GM18511 (cell line): ENCODE measurements at regions not wholly inside any gene's neighbourhood (a gene's known extent, or its start where the extent isn't known, plus 50 kb on each side); places are given as distances from the start of the nearest gene placed in this dataset.

Experiments
- ATAC-seq: cut with Tn5 transposase; IDR thresholded peaks from one replicate; pipeline ENCODE4 v1.9.1; 2021; ENCODE audit warnings: mild to moderate bottlenecking, moderate library complexity; ENCODE audit not compliant: unreplicated experiment

DNA sequence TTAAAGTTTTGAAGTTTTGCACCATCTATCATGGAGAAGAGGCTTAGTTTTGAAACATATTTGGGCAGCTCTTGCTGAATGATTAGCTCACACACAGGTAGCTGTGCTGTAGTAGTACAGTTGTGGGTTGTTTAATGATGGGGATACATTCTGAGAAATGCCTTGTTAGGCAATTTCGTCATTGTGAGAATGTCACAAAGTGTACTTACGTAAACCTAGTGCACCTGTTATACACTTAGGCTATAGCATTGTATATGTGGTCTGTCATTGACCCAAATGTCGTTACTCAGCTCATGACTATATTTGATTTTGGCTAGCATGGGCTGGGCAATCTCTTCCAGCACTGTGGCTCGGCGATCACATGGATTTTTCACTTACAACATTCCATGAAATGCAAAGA lies 247.2 kb upstream of the IGFBP3 start:
- no peak for ATAC-seq

GRCh38 chr7:46165276-46165675 lies 244.2 kb upstream of the IGFBP3 start:
- ATAC-seq, result no peak

DNA sequence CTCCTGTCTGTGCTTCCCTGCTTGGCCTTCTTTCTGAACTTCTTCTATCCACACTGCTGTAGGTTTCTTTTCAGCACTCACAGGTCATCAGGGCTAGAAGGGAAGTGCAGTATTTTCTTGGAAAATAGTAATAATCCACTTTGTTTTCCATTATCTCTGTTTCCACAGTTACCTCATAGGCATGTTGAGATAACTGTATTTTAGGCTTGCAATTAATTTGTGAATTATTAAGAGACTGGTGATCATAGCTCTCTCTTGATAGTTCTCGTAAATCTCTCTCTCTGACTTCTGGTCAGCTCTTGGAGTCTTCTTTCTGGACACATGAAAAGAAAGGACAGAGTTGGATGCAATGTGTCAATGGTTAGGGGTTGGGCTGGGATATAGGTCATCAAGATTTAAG lies 243.6 kb upstream of the IGFBP3 start:
- ATAC-seq, result no peak

DNA sequence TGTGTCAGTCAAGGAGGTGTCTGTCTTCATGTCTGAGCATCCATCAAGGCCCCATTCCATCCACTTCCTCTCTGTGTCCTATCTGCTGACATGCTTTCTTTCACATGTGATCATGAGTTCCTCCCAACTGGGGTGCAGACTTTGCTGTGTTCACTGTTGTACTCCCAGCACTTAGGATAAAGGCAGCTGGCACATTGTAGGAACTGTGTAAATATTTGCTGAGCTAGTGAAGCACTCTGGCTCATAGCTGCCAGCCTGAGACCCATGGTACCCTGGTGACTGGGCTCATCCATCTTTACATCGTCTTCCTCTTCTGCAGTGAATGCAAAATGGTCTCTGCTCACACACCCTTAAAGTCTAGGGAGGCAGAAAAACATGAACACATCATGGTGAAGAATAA lies 242.2 kb upstream of the IGFBP3 start:
- ATAC-seq, result no peak

DNA sequence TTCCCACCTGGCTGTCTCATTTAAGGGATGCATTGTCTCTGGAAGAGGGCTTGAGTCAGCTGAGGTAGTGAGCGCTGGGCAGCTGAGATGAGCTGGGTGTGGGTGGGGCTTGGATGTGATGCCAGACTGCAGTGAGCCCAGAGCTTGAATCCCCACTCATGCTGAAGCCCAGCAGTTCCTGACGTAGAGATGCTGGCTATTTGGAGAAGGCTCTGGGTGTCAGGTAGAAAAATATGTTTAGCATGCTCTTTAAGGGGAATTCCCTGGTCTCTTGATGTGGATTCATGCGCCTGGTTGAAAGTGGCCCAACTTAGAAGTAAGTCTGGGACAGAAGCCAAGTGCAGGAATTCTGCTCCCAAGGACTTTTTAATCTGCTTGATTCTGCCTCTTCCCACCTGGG lies 241.5 kb upstream of the IGFBP3 start:
- no peak for ATAC-seq

DNA sequence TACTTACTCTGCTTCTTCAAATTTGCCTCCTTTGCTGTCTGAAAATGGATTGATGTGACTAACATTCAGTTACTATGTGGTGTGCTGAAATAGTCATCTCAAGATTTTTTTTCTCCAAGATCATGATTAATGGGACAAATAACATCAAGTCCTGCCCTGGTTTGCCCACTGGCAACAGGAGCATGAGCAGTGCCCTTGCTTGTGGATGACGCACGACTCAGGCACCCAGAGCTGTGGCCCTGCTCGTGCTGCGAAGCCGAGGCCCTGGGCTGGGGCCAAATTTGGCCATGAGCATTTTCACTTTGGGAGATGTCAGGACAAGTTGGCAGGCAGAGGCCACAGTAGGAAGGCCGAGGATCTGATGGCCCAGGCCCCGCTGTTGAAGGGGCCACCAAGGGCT lies 239.8 kb upstream of the IGFBP3 start:
- ATAC-seq, result no peak

- ATAC-seq, result no peak
Observed at GRCh38 chr7:46157931-46158330, 236.9 kb upstream of the IGFBP3 start.

GRCh38 chr7:46157404-46157803 lies 236.3 kb upstream of the IGFBP3 start:
- no peak for ATAC-seq

- no peak for ATAC-seq
Observed at GRCh38 chr7:46156853-46157252, 235.8 kb upstream of the IGFBP3 start.

DNA sequence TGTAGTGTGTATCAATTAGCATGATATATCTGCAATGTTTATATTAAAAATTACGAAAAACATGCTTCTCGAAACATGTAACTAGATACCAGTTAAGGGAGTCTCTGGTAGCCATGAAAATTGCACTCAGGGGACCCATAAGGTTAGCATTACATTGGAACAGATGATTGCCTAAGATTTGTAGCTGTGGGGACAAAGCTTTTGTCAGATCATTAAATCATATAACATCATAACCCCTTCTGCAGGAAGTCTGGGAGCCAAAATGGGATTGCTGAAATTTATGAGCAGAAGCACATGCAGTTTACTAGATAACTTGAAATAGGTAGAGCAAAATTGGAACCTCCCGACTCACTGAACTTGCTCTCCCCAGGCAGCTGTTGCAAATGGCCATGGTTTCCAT lies 235.0 kb upstream of the IGFBP3 start:
- no peak for ATAC-seq

DNA sequence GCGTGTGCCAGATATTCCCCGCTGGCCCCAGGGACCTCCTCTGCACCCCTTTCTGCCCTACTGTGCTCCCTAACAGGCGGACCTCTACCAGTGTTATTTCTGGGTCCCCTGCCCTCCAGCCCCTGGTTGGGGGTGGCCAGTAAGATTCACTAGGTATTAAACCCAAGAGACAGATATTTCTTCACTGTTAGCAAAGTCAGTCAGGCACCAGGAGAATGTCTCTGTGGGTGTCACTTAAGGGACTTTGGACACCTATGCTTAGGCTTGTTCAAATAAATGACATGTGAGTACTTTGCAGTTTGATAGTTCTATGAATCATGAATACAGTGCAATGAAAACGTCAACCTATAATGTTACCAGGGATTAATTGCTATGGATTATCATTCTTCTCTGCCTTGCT lies 234.3 kb upstream of the IGFBP3 start:
- ATAC-seq, result no peak

- peak; percentile 77 for ATAC-seq
Observed at GRCh38 chr7:46153951-46154787, 233.1 kb upstream of the IGFBP3 start.

DNA sequence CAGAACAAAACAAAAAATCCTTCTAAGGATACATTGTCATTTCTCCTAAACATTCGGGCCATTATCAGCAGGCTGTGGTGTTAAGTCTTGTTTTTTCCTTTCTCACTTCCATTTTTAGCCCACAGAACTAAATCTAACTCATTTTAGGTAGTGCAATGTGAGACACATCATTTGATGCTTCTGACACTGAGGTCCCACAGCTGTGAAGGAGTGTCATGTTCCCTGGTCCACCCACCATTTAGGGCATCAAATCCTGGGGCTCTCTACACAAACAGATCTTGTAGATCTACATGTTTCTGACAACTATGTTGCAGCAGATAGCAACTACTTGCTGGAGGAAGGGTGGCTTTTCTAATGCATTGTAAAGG lies 232.5 kb upstream of the IGFBP3 start:
- ATAC-seq, result peak; percentile 48

GRCh38 chr7:46152696-46153095 lies 231.6 kb upstream of the IGFBP3 start:
- no peak for ATAC-seq

DNA sequence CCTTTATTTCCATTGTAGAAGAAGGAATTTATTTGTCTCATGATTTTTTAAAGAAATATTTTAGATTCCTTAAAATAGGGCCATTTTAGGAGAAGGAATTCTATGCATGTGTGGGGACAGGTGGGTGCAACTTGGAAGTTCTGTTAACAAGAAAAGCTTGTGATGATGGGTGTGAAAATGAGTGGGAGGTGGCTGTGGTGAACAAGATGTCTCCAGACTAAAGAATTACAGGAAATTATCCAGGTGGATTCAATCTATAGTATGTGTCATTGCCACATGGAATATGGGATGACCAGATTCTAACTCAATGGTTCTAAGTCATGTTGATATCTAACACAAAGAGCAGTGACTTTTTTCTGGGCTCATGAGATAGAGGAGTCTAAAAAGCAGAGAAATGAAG lies 229.6 kb upstream of the IGFBP3 start:
- ATAC-seq, result no peak

- no peak for ATAC-seq
Observed at GRCh38 chr7:46150202-46150601, 229.1 kb upstream of the IGFBP3 start.

- ATAC-seq, result no peak
Observed at GRCh38 chr7:46147871-46148270, 226.8 kb upstream of the IGFBP3 start.

DNA sequence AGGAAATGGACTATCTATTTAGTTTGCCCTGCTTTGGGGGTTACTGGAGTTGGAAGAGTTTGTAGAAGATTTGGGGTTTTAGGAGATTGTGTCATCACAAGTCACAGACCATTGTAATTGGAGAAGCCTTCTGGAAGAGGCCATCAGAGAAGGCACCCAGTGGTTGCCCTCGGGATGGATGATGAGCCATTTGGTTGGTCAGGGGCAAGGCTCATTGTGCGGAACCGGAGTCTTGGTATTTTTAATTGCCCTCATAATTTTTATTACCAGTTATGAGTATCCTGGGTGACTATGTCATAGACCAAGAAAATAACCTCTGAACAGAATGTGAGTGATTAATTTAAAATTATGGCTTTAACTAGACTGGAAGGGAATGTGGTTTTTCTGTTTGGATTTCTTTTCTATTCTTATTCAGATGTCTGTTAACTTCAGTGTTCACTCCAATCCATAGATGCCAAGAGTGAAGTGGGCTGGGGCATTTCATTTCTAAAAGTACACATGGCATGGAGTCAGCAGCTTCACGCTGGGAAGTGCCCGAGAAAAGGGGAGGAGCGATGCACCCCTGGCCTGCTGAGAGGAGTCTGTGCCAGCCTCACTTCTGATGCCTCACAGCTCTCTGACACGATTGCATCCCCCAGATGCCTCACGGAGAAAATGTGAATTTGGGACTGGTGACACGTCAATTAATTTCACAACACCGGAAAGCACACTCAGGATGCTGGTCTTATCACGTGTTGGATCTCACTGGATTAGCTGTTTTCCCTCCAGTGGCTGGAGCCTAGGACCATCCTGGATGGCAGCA lies 225.6 kb upstream of the IGFBP3 start:
- no peak for ATAC-seq

DNA sequence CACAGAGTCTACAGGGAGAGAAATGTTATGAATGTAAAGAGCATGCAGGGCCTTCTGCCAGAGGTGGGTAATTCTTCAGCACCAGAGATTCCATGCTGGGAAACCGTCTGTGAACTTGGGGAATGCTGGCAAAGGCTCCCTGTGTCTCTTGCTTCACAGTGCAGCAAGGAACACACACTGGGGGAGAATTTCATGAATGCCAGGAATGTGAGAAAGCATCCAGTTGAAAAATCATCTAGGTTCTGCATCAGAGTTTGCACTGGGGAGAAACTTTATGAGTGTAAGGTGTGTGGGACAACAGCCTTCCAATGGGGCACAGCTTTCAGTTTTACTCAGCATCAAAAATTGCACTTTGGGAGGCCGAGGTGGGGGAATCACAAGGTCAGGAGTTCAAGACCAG lies 224.3 kb upstream of the IGFBP3 start:
- ATAC-seq, result no peak

GRCh38 chr7:46143949-46144917 lies 223.2 kb upstream of the IGFBP3 start:
- ATAC-seq, result no peak

DNA sequence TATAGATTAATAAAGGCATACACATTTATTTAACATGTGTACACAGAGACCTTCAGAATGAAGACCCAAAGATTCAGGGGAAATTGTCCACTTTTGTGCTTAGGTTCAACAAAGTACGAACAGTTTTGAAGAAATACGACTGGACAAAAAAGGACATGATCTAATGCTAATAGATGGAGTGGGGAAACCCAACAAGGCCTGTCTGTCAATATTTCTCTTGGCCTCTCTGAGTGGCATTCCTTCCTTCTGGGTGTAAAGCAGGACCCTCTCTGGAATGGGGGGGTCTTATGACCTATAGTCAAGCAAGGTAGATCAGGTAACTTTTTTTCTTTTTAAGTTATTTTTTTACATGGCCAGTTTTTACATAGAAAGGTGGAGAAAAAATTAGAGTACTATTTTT lies 222.3 kb upstream of the IGFBP3 start:
- no peak for ATAC-seq
